Thyroid gland (tissue), 4 donors: ENCODE measurements at regions not wholly inside any gene's neighbourhood (a gene's known extent, or its start where the extent isn't known, plus 50 kb on each side); places are given as distances from the start of the nearest gene placed in this dataset.
"Not testable (repeated sequence)": the region's sequence is repeated elsewhere in the genome, so short reads cannot be mapped to it uniquely, and the experiment has no call there.

Source experiments
- DNase-seq, 2 donors: peaks; one replicate each; pipeline ENCODE4 v3.0.0-alpha.2; 2019
- H3K27ac ChIP-seq, 3 donors: fragments of 200-600 bp; sonication (generic); 1 replicate in 2 of 3; 2 replicates in 1 of 3; pipeline ENCODE4 v1.5.1; 2016 to 2019; ENCODE audit warnings: mild to moderate bottlenecking in 1 of 3, moderate library complexity in 1 of 3
- H3K27me3 ChIP-seq: fragments of 200-600 bp; sonication (generic); one replicate; pipeline ENCODE4 v1.5.1; 2019
- H3K36me3 ChIP-seq, 2 donors: fragments of 200-600 bp; sonication (generic); one replicate each; pipeline ENCODE4 v1.5.1; 2016 to 2019
- H3K4me1 ChIP-seq, 2 donors: fragments of 200-600 bp; sonication (generic); one replicate each; pipeline ENCODE4 v1.5.1; 2017 to 2019
- H3K4me3 ChIP-seq, 3 donors: fragments of 200-600 bp; sonication (generic); replicated peaks in 1 of 3; 1 replicate in 2 of 3; 2 replicates in 1 of 3; pipeline ENCODE4 v1.5.1; 2016; ENCODE audit warnings: mild to moderate bottlenecking in 1 of 3
- H3K9me3 ChIP-seq: fragments of 200-600 bp; sonication (generic); one replicate; pipeline ENCODE4 v1.5.1; 2017
- POLR2A ChIP-seq, 2 donors: fragments of 450-650 bp; IDR thresholded peaks; one replicate each; pipeline ENCODE4 v1.6.1; 2017; ENCODE audit warnings: antibody characterized with exemption in 2 of 2, mild to moderate bottlenecking in 2 of 2, moderate library complexity in 1 of 2
- WGBS, 2 donors: methylation state at CpG; one replicate each; pipeline ENCODE4 v1.1.5; 2017; 5-methylcytosine and 5-hydroxymethylcytosine counted together
- intact Hi-C: fragments of 100-400 bp; cut with DNase I; formaldehyde crosslinking; loops from one replicate; pipeline ENCODE4 v1.15.1; 2023
- TF ChIP-seq, protein P1 (sequence below), 6 experiments: fragments of 200-600 bp in 3 of 6; fragments of 450-650 bp in 3 of 6; sonication (generic) in 3 of 6; IDR thresholded peaks; one replicate each; pipeline ENCODE4 v1.5.1; 2016 to 2019; ENCODE audit warnings: antibody characterized with exemption in 6 of 6, mild to moderate bottlenecking in 2 of 6, inconsistent platforms in 1 of 6, moderate library complexity in 1 of 6

DNA sequence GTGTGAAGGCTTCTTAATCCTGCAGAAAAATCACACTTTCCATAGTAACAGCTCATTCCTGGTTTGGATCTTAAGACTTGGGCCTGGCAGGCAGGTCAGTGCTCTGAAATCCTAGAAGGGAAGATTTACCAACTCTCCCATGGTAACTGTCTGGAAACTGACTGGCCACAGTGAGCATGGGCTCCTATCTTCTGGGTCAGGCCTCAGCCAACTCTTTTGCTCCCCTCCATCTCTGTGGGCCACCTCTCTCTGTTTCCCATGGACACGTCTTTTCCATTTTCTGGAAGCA lies 86.7 kb downstream of the ACAA2 start:
- DNase-seq, result no peak
- H3K27ac ChIP-seq, result peak overlapping the region in 1 of 3 donors; percentile 4
- no peaks in the 10 kb centered on the region for H3K36me3 ChIP-seq
- H3K9me3 ChIP-seq, result no peaks in the 10 kb centered on the region
- no peak overlapping the region for H3K4me3 ChIP-seq
- no peaks in the 10 kb centered on the region for H3K27me3 ChIP-seq
- TF ChIP-seq, protein P1, sequence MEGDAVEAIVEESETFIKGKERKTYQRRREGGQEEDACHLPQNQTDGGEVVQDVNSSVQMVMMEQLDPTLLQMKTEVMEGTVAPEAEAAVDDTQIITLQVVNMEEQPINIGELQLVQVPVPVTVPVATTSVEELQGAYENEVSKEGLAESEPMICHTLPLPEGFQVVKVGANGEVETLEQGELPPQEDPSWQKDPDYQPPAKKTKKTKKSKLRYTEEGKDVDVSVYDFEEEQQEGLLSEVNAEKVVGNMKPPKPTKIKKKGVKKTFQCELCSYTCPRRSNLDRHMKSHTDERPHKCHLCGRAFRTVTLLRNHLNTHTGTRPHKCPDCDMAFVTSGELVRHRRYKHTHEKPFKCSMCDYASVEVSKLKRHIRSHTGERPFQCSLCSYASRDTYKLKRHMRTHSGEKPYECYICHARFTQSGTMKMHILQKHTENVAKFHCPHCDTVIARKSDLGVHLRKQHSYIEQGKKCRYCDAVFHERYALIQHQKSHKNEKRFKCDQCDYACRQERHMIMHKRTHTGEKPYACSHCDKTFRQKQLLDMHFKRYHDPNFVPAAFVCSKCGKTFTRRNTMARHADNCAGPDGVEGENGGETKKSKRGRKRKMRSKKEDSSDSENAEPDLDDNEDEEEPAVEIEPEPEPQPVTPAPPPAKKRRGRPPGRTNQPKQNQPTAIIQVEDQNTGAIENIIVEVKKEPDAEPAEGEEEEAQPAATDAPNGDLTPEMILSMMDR (IDR thresholded peaks at IDR 0.05), result no peak
- no peak for TF ChIP-seq POLR2A (IDR thresholded peaks at IDR 0.05)
- 91 to 96% methylated on average over 1 of the region's 1 CpG for WGBS, 2 donors
- intact Hi-C loops, result no loop called here
- peaks cover 32 to 40% of the 10 kb centered on the region in 2 donors for H3K4me1 ChIP-seq

DNA sequence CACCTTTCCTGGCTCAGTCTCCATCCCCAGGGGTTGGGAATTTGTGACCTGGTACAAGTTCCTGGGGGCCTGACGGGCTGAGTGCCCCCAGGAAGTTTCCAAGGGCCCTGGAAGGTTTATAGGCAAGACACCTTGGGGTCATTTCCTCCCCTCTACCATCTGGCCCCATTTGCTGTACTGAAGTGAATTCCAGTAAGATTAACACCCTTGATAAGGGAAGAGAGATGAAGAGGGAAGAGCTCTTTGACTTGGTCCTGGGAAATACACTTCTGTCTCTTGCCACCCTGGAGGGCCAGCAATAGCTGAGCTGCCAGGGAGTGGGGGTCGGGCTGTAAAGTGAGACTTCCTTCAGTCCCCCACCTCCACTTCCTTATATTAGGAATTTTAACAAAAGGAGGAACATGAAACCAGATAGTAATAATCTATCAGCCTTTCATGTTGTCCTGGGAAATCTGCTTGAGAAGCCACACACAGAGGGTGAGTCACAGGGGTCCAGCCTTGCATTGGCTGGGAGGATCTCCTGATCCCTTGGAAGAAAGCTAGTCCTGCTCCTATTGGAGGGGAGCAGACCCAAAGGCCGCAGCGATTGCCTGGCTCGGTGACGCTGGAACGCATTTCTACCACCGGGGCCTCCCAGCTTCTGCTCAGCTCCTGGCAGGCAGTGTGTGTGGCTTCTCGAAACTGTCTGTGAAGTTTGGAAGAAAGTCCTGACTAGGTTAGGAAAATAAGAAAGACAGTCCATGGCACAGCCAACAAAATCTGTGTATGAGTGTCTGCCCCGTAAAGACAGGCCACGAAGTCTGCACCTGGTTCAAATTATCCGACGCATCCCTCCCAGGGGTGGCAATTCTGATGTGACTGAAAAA lies 87.3 kb downstream of the ACAA2 start:
- peak; percentile 19 to 25 for DNase-seq
- peak overlapping the region in 2 of 3 donors; percentile 10 to 21 for H3K27ac ChIP-seq
- no peak overlapping the region for H3K4me3 ChIP-seq
- H3K36me3 ChIP-seq, result no peaks in the 10 kb centered on the region
- TF ChIP-seq POLR2A (IDR thresholded peaks at IDR 0.05), result no peak
- TF ChIP-seq, protein P1 (IDR thresholded peaks at IDR 0.05), result no peak
- H3K4me1 ChIP-seq, result peaks cover 30 to 35% of the 10 kb centered on the region in 2 donors
- intact Hi-C loops, result no loop called here
- 82 to 90% methylated on average over 13 of the region's 13 CpGs for WGBS, 2 donors
- no peaks in the 10 kb centered on the region for H3K9me3 ChIP-seq
- H3K27me3 ChIP-seq, result no peaks in the 10 kb centered on the region

DNA sequence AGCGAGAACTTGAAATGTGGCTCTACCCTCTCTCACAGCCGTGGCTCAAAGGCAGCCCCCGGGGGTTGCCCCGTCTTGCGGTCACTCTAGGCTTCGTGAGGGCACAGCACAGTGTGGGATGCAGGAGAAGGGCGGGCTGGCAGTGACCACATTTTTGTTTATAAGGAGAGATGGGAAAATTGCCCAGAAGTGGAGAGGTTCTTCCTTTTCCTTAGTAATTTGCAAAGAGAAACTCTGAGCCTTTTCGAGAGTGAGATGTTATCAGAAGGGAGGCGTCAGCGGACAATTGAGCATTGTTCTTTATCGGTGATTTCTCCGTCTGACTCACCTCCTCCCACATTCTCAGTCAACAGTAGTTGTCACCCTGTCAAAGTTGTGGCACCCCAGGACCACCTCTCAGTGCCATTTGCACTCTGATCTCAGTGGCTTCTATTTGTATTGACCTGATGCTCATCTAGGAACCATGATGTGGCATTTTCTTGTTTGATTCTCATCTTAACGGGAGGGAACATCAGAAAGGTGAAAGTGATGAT lies 89.6 kb downstream of the ACAA2 start:
- TF ChIP-seq POLR2A (IDR thresholded peaks at IDR 0.05), result no peak
- TF ChIP-seq, protein P1 (IDR thresholded peaks at IDR 0.05), result no peak
- Histone ChIP-seq H3K4me3 (no peak overlapping the region), H3K36me3 (no peaks in the 10 kb centered on the region), H3K4me1 (peaks cover 22% of the 10 kb centered on the region in 2 donors), H3K9me3 (no peaks in the 10 kb centered on the region), H3K27me3 (no peaks in the 10 kb centered on the region), H3K27ac (peak overlapping the region; percentile 55 to 63 (median 62))
- WGBS, 2 donors, result 14 to 24% methylated on average over 13 of the region's 13 CpGs
- peak; percentile 54 to 68 for DNase-seq
- intact Hi-C loops, result no loop called here

DNA sequence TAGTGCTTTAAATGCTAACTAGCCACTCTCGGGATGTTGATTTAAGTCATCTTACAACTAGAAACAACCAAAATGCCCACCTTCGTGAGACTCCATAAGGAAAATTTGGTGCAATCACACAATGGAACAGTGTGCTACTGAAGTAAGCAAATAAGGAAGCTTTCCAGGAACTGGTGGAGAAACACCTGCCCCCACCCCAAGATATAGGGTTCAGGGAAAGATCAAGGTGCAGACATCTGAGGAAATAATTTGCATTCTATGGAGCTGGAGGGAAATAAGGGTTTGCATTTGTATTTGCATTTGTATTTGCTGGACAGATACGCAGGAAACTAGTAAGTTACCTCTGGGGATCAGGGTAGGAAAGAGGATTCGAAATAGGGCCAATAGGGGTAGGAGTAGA lies 90.9 kb downstream of the ACAA2 start:
- WGBS, 2 donors, result 66 to 68% methylated on average over 4 of the region's 4 CpGs
- no peaks in the 10 kb centered on the region for H3K27me3 ChIP-seq
- peaks cover 22% of the 10 kb centered on the region in 2 donors for H3K4me1 ChIP-seq
- no peak for TF ChIP-seq POLR2A (IDR thresholded peaks at IDR 0.05)
- TF ChIP-seq, protein P1 (IDR thresholded peaks at IDR 0.05), result no peak
- no peak overlapping the region for H3K4me3 ChIP-seq
- no peak for DNase-seq
- H3K36me3 ChIP-seq, result no peaks in the 10 kb centered on the region
- H3K9me3 ChIP-seq, result no peaks in the 10 kb centered on the region
- intact Hi-C loops, result no loop called here
- H3K27ac ChIP-seq, result no peak overlapping the region

DNA sequence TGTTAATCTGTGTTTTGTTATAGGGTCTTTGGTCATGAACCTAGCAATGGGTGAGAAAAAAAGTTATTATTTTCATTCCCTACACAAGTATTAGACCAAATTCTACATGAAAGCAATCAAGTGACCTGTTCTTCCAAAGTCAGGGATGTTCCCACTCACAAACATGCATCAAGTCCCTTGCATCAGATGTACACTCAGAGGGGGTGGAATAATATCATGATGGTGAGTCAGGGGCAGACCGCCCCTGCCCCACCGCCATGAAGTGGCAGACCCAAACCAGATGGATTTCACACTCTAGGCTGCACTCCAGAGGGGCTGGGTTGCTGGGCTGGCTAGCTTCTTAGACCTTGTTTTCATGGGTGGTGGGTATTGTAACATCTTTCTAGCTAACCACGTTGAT lies 91.4 kb downstream of the ACAA2 start:
- peaks cover 22% of the 10 kb centered on the region in 2 donors for H3K4me1 ChIP-seq
- H3K27me3 ChIP-seq, result no peaks in the 10 kb centered on the region
- no peaks in the 10 kb centered on the region for H3K36me3 ChIP-seq
- H3K9me3 ChIP-seq, result no peaks in the 10 kb centered on the region
- intact Hi-C loops, result no loop called here
- no peak overlapping the region for H3K4me3 ChIP-seq
- TF ChIP-seq, protein P1 (IDR thresholded peaks at IDR 0.05), result no peak
- TF ChIP-seq POLR2A (IDR thresholded peaks at IDR 0.05), result no peak
- no peak overlapping the region for H3K27ac ChIP-seq
- no peak for DNase-seq
- whole genome bisulfite sequencing, 2 donors, result 89 to 90% methylated on average over 3 of the region's 3 CpGs

DNA sequence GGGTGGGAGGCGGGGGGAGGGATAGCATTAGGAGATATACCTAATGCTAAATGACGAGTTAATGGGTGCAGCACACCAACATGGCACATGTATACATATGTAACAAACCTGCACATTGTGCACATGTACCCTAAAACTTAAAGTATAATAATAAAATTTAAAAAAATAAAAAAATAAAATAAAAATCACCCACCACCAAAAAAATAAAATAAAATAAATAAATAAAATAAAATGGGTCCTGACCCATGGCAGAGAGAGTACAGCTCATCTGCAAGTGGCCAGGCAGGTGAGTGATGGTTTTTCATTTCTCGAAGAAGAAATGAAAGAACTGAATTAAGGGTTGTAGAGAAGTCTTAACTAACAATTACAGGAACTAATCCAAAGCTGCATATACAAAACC lies 92.4 kb downstream of the ACAA2 start:
- intact Hi-C loops, H3K36me3 ChIP-seq, H3K27me3 ChIP-seq, H3K9me3 ChIP-seq, H3K4me3 ChIP-seq, H3K27ac ChIP-seq, DNase-seq: not testable (repeated sequence)
- peaks cover 22 to 26% of the 10 kb centered on the region in 2 donors for H3K4me1 ChIP-seq
- 97 to 98% methylated on average over 3 of the region's 3 CpGs for WGBS, 2 donors
